ENCODE measurements at regions not wholly inside any gene's neighbourhood (a gene's known extent, or its start where the extent isn't known, plus 50 kb on each side); places are given as distances from the start of the nearest gene placed in this dataset.

DNA sequence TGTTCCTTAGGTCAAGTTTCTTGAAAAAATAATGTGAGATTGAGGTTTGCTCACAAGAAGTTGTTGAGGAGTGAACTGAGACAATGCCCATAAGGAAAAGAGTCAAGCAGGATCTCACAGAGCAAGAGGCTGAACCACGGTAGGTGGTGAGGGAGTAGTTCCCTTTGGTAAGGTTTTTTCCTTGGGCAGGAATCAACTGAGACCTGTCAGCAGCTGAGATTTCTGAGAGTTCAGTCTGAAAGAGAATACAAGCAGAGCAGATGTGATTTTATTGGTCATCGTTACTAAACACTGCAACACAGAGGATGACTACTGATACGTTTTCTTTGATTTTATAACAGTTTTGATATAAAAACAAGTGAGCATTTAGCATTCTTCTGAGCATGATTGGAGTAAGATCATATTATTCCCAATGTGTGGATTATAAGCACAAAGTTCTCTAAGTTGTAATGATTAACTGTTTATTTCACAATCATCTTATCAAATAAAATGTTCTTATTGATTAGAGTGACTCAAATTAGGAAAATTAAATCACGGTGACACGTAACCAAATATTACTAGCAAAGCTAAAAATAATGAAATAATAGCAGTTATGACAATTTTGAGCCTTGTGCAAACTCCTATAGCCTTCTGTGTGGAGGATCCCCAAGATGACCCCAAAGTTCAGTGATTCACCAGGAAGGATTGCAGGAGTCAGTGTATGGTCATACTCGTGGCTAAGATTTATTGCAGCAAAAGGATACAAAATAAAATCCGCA is 346.2 kb upstream of the ZNF717 start:
- no peak for ATAC-seq
- no peak for TF ChIP-seq ESRRG (CRISPR knock-in tag; IDR thresholded peaks at IDR 0.05)
- TF ChIP-seq ZC3H10 (CRISPR knock-in tag; IDR thresholded peaks at IDR 0.05) = no peak
- no peak for TF ChIP-seq RARB (CRISPR knock-in tag; IDR thresholded peaks at IDR 0.05)
- no peak for TF ChIP-seq ZNF70 (CRISPR knock-in tag; IDR thresholded peaks at IDR 0.05)
- TF ChIP-seq, protein P1, sequence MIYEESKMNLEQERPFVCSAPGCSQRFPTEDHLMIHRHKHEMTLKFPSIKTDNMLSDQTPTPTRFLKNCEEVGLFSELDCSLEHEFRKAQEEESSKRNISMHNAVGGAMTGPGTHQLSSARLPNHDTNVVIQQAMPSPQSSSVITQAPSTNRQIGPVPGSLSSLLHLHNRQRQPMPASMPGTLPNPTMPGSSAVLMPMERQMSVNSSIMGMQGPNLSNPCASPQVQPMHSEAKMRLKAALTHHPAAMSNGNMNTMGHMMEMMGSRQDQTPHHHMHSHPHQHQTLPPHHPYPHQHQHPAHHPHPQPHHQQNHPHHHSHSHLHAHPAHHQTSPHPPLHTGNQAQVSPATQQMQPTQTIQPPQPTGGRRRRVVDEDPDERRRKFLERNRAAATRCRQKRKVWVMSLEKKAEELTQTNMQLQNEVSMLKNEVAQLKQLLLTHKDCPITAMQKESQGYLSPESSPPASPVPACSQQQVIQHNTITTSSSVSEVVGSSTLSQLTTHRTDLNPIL (CRISPR knock-in tag; IDR thresholded peaks at IDR 0.05; ENCODE audit: low read depth) = no peak
- TF ChIP-seq TSHZ2 (CRISPR knock-in tag; IDR thresholded peaks at IDR 0.05) = no peak
- TF ChIP-seq PPARA (CRISPR knock-in tag; IDR thresholded peaks at IDR 0.05; ENCODE audit: borderline replicate concordance) = no peak
- no peak for TF ChIP-seq SNAI2 (CRISPR knock-in tag; IDR thresholded peaks at IDR 0.05)
- no peak for TF ChIP-seq ZNF565 (CRISPR knock-in tag; conservative IDR thresholded peaks at IDR 0.05; ENCODE audit: low read depth)
- TF ChIP-seq ARNTL (CRISPR knock-in tag; IDR thresholded peaks at IDR 0.05; ENCODE audit: borderline replicate concordance, low read depth) = no peak
- no peak for TF ChIP-seq ZFP3 (CRISPR knock-in tag; IDR thresholded peaks at IDR 0.05)
- TF ChIP-seq TOX (CRISPR knock-in tag; IDR thresholded peaks at IDR 0.05; ENCODE audit: borderline replicate concordance) = no peak
- TF ChIP-seq, protein P2, sequence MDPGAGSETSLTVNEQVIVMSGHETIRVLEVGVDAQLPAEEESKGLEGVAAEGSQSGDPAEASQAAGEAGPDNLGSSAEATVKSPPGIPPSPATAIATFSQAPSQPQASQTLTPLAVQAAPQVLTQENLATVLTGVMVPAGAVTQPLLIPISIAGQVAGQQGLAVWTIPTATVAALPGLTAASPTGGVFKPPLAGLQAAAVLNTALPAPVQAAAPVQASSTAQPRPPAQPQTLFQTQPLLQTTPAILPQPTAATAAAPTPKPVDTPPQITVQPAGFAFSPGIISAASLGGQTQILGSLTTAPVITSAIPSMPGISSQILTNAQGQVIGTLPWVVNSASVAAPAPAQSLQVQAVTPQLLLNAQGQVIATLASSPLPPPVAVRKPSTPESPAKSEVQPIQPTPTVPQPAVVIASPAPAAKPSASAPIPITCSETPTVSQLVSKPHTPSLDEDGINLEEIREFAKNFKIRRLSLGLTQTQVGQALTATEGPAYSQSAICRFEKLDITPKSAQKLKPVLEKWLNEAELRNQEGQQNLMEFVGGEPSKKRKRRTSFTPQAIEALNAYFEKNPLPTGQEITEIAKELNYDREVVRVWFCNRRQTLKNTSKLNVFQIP (CRISPR knock-in tag; IDR thresholded peaks at IDR 0.05; ENCODE audit: borderline replicate concordance, low read depth) = no peak

DNA sequence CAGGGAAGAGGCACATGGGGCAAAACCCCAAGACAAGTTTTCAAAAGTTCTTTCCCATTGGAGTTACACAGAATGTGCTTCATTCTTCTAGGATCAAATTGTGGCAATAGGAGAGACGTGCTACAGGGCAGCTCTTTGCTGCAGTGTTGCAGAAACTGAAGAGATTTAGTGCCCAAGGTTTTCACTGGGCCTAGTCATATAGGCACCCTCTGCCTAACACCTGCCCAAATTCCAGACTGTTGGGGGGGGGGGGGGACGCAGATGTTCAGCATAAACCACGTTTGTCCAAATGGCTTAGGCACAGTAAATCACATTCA is 346.8 kb upstream of the ZNF717 start:
- TF ChIP-seq ISL1 (CRISPR knock-in tag; IDR thresholded peaks at IDR 0.05) (no peak), PPARA (CRISPR knock-in tag; IDR thresholded peaks at IDR 0.05; ENCODE audit: borderline replicate concordance) (no peak), ZNF8 (CRISPR knock-in tag; IDR thresholded peaks at IDR 0.05) (no peak), ZFP30 (CRISPR knock-in tag; IDR thresholded peaks at IDR 0.05) (no peak), BACH2 (CRISPR knock-in tag; IDR thresholded peaks at IDR 0.05; ENCODE audit: borderline replicate concordance) (no peak), CSDC2 (CRISPR knock-in tag; IDR thresholded peaks at IDR 0.05) (no peak)
- TF ChIP-seq, protein P3, sequence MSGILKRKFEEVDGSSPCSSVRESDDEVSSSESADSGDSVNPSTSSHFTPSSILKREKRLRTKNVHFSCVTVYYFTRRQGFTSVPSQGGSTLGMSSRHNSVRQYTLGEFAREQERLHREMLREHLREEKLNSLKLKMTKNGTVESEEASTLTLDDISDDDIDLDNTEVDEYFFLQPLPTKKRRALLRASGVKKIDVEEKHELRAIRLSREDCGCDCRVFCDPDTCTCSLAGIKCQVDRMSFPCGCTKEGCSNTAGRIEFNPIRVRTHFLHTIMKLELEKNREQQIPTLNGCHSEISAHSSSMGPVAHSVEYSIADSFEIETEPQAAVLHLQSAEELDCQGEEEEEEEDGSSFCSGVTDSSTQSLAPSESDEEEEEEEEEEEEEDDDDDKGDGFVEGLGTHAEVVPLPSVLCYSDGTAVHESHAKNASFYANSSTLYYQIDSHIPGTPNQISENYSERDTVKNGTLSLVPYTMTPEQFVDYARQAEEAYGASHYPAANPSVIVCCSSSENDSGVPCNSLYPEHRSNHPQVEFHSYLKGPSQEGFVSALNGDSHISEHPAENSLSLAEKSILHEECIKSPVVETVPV (CRISPR knock-in tag; IDR thresholded peaks at IDR 0.05) = no peak
- ATAC-seq = no peak

GRCh38 chr3:76134166-76134565 is 348.8 kb upstream of the ZNF717 start:
- no peak for TF ChIP-seq ESRRG (CRISPR knock-in tag; IDR thresholded peaks at IDR 0.05)
- TF ChIP-seq ISL1 (CRISPR knock-in tag; IDR thresholded peaks at IDR 0.05) = no peak; the same call in 1 of the 2 replicates
- TF ChIP-seq TCF4 (CRISPR knock-in tag; IDR thresholded peaks at IDR 0.05; ENCODE audit: borderline replicate concordance) = no peak
- TF ChIP-seq ZNF565 (CRISPR knock-in tag; conservative IDR thresholded peaks at IDR 0.05; ENCODE audit: low read depth) = no peak
- no peak for TF ChIP-seq ZFP3 (CRISPR knock-in tag; IDR thresholded peaks at IDR 0.05)
- TF ChIP-seq, protein P3 (CRISPR knock-in tag; IDR thresholded peaks at IDR 0.05) = no peak
- TF ChIP-seq ZC3H10 (CRISPR knock-in tag; IDR thresholded peaks at IDR 0.05) = no peak
- no peak for ATAC-seq

Data from SK-N-SH treated with all-trans-retinoic acid at 6 μM for 48 hours (cell line).